HCT116 (cell line): ENCODE measurements at regions not wholly inside any gene's neighbourhood (a gene's known extent, or its start where the extent isn't known, plus 50 kb on each side); places are given as distances from the start of the nearest gene placed in this dataset.

Source experiments
- ATAC-seq: fragments of 200-7000 bp; cut with Tn5 transposase; 2 replicates; pipeline ENCODE4 v1.9.1; 2020; ENCODE audit warnings: mild to moderate bottlenecking, moderate library complexity
- BruUV-seq: library from RNA; stranded (reverse); fragments of 400-500 nt; replicated peaks from 2 replicates; lab custom pipeline; 2021; lab: Mats Ljungman, UMichigan
- CTCF ChIA-PET: fragments of 300-600 bp; sonication (Branson Sonifier 250); formaldehyde crosslinking; loops from one replicate; lab custom pipeline; 2021; ENCODE audit warnings: antibody characterized with exemption; lab: Charles Lee
- POLR2A ChIA-PET: fragments of 300-600, 350-600 bp; sonication (Branson Sonifier 250); formaldehyde crosslinking; loops from one replicate; lab custom pipeline; 2021; ENCODE audit warnings: antibody characterized with exemption; lab: Charles Lee
- RAD21 ChIA-PET, 2 experiments: fragments of 300-600 bp; sonication (Branson Sonifier 250); formaldehyde crosslinking; loops; one replicate each; lab custom pipeline; 2023; ENCODE audit warnings: low total read pairs in 2 of 2; ENCODE audit not compliant: uncharacterized antibody in 2 of 2, unreplicated experiment in 2 of 2, low non-redundant PET in 1 of 2; lab: Charles Lee
- DNase-seq: peaks from one replicate; pipeline ENCODE4 v3.0.0-alpha.2; 2010; ENCODE audit warnings: low read depth, low spot score
- H2AFZ ChIP-seq: fragments of 200-600 bp; shearing (Covaris generic), sonication (generic); 2 replicates; pipeline ENCODE4 v1.6.1; 2017; ENCODE audit warnings: low read depth, mixed run types, mixed read lengths, antibody characterized with exemption, low read length; ENCODE audit not compliant: poor library complexity, severe bottlenecking
- H3K27ac ChIP-seq: 2 replicates; pipeline ENCODE4 v1.5.1; 2012; ENCODE audit warnings: low read depth, low read length
- H3K27me3 ChIP-seq: fragments of 200-600 bp; sonication (generic); 2 replicates; pipeline ENCODE4 v1.6.1; 2016; ENCODE audit warnings: mixed run types, low read length, mixed read lengths; ENCODE audit not compliant: insufficient read depth
- H3K36me3 ChIP-seq, 2 experiments: fragments of 200-500 bp in 1 of 2; fragments of 200-600 bp in 1 of 2; sonication (Bioruptor generic) in 1 of 2; sonication (generic) in 1 of 2; 2 replicates each; pipeline versions ENCODE4 v1.5.1 to v1.6.1; 2014 to 2016; ENCODE audit warnings: low read length in 2 of 2, inconsistent platforms in 1 of 2, mixed read lengths in 1 of 2, mixed run types in 1 of 2; ENCODE audit not compliant: insufficient read depth in 2 of 2, control insufficient read depth in 1 of 2
- H3K4me1 ChIP-seq, 2 experiments: fragments of 200-600 bp in 1 of 2; sonication (generic) in 1 of 2; 2 replicates each; pipeline versions ENCODE4 v1.5.1 to v1.6.1; 2012 to 2017; ENCODE audit warnings: low read length in 2 of 2, inconsistent platforms in 1 of 2, mild to moderate bottlenecking in 1 of 2, mixed read lengths in 1 of 2, mixed run types in 1 of 2, moderate library complexity in 1 of 2; ENCODE audit not compliant: insufficient read depth in 2 of 2, control insufficient read depth in 1 of 2
- H3K4me2 ChIP-seq: fragments of 200-600 bp; sonication (generic); 2 replicates; pipeline ENCODE4 v1.6.1; 2017; ENCODE audit warnings: mixed run types, low read length, mixed read lengths
- H3K4me3 ChIP-seq, 2 experiments: fragments of 200-600 bp in 1 of 2; sonication (generic) in 1 of 2; replicated peaks in 1 of 2; 2 replicates each; pipeline ENCODE4 v1.5.1; 2011 to 2016; ENCODE audit warnings: low read length in 2 of 2, control low read depth in 1 of 2, low read depth in 1 of 2, mild to moderate bottlenecking in 1 of 2, mixed read lengths in 1 of 2, mixed run types in 1 of 2
- H3K79me2 ChIP-seq: fragments of 200-600 bp; sonication (generic); 2 replicates; pipeline ENCODE4 v1.6.1; 2017; ENCODE audit warnings: mild to moderate bottlenecking, mixed run types, low read length, moderate library complexity, mixed read lengths; ENCODE audit not compliant: insufficient read depth
- H3K9ac ChIP-seq: fragments of 200-600 bp; sonication (generic); 2 replicates; pipeline ENCODE4 v1.6.1; 2016; ENCODE audit warnings: low read length, mixed read lengths
- H3K9me2 ChIP-seq: fragments of 200-600 bp; sonication (generic), shearing (Covaris generic); 2 replicates; pipeline ENCODE4 v1.6.1; 2017; ENCODE audit warnings: mixed run types, mild to moderate bottlenecking, moderate library complexity; ENCODE audit not compliant: insufficient read depth
- H3K9me3 ChIP-seq, 2 experiments: fragments of 200-500 bp in 1 of 2; fragments of 200-600 bp in 1 of 2; sonication (Bioruptor generic) in 1 of 2; sonication (generic) in 1 of 2; 2 replicates each; pipeline ENCODE4 v1.6.1; 2014 to 2017; ENCODE audit warnings: low read length in 2 of 2, mixed read lengths in 2 of 2, inconsistent platforms in 1 of 2, low read depth in 1 of 2, mild to moderate bottlenecking in 1 of 2, mixed run types in 1 of 2, moderate library complexity in 1 of 2; ENCODE audit not compliant: control insufficient read depth in 1 of 2, insufficient read depth in 1 of 2
- H4K20me1 ChIP-seq: fragments of 200-600 bp; sonication (generic), shearing (Covaris generic); 2 replicates; pipeline ENCODE4 v1.6.1; 2017; ENCODE audit warnings: mixed run types, mild to moderate bottlenecking, moderate library complexity; ENCODE audit not compliant: insufficient read depth
- CBX3 ChIP-seq: IDR thresholded peaks from 2 replicates; pipeline ENCODE4 v1.6.1; 2012; ENCODE audit warnings: low read depth
- CEBPB ChIP-seq: IDR thresholded peaks from 2 replicates; pipeline ENCODE4 v1.6.1; 2012; ENCODE audit warnings: low read depth
- ELF1 ChIP-seq: IDR thresholded peaks from 2 replicates; pipeline ENCODE4 v1.6.1; 2012; ENCODE audit warnings: low read depth, borderline replicate concordance
- FOSL1 ChIP-seq: IDR thresholded peaks from 2 replicates; pipeline ENCODE4 v1.6.1; 2012; ENCODE audit warnings: low read depth
- JUND ChIP-seq: IDR thresholded peaks from 2 replicates; pipeline ENCODE4 v1.6.1; 2012
- MAX ChIP-seq: IDR thresholded peaks from 2 replicates; pipeline ENCODE4 v1.6.1; 2012
- POLR2A ChIP-seq: IDR thresholded peaks from 2 replicates; pipeline ENCODE4 v1.7.0; 2011; ENCODE audit warnings: borderline replicate concordance; ENCODE audit not compliant: insufficient read depth, insufficient read length; ENCODE audit errors: extremely low read depth
- POLR2AphosphoS5 ChIP-seq: IDR thresholded peaks from 2 replicates; pipeline ENCODE4 v1.6.1; 2011; ENCODE audit warnings: mild to moderate bottlenecking, low read depth, low read length, moderate library complexity
- RAD21 ChIP-seq: IDR thresholded peaks from 2 replicates; pipeline ENCODE4 v1.6.1; 2012; ENCODE audit warnings: low read depth, mild to moderate bottlenecking
- SIN3A ChIP-seq: IDR thresholded peaks from 2 replicates; pipeline ENCODE4 v1.6.1; 2012; ENCODE audit warnings: low read depth
- SP1 ChIP-seq: IDR thresholded peaks from 2 replicates; pipeline ENCODE4 v1.6.1; 2012; ENCODE audit warnings: low read depth
- TCF7L2 ChIP-seq: IDR thresholded peaks from 2 replicates; pipeline ENCODE4 v1.7.0; 2011; ENCODE audit warnings: borderline replicate concordance, inconsistent platforms; ENCODE audit not compliant: insufficient read depth, insufficient read length; ENCODE audit errors: extremely low read depth
- YY1 ChIP-seq: IDR thresholded peaks from 2 replicates; pipeline ENCODE4 v1.6.1; 2011; ENCODE audit warnings: low read length, low read depth, moderate library complexity, mild to moderate bottlenecking; ENCODE audit not compliant: insufficient replicate concordance; ENCODE audit errors: extremely low read depth
- ZBTB33 ChIP-seq: IDR thresholded peaks from 2 replicates; pipeline ENCODE4 v1.6.1; 2011; ENCODE audit warnings: mild to moderate bottlenecking, low read length, moderate library complexity; ENCODE audit not compliant: insufficient replicate concordance; ENCODE audit errors: extremely low read depth
- ZFX ChIP-seq: fragments of 450-650 bp; IDR thresholded peaks from 2 replicates; pipeline ENCODE4 v1.6.1; 2017
- ZNF274 ChIP-seq: fragments of 200-500 bp; sonication (Bioruptor generic); IDR thresholded peaks from 2 replicates; pipeline ENCODE4 v1.6.1; 2014; ENCODE audit warnings: mild to moderate bottlenecking, low read depth, low read length, inconsistent platforms
- intact Hi-C: fragments of 100-400 bp; cut with micrococcal nuclease; formaldehyde crosslinking; loops from 2 replicates; pipeline ENCODE4 v1.10.0; 2022
- TF ChIP-seq, protein P1 (sequence below): IDR thresholded peaks from 2 replicates; pipeline ENCODE4 v1.6.1; 2012; ENCODE audit warnings: low read depth

- intact Hi-C loops: no loop called here
- Histone ChIP-seq H3K4me2 (no peak overlapping the region), H3K36me3 (no peaks in the 10 kb centered on the region), H3K9me2 (no peaks in the 10 kb centered on the region), H3K79me2 (no peaks in the 10 kb centered on the region), H3K9ac (no peak overlapping the region), H3K27me3 (no peaks in the 10 kb centered on the region), H2AFZ (no peak overlapping the region), H3K9me3 (peaks cover 4 to 16% of the 10 kb centered on the region in 2 experiments), H3K4me1 (no peaks in the 10 kb centered on the region), H3K4me3 (no peak overlapping the region), H3K27ac (no peak overlapping the region), H4K20me1 (no peaks in the 10 kb centered on the region)
- no TSS peak for BruUV-seq
- ChIA-PET POLR2A (no interaction called here), CTCF (no interaction called here), RAD21 (no interaction called here)
- no peak for DNase-seq
- TF ChIP-seq CEBPB (no peak), POLR2A (no peak), ZFX (no peak), JUND (no peak)
- no peak for ATAC-seq
Measured at GRCh38 chr4:43586813-43587212, 694.3 kb downstream of the GRXCR1 start.

DNA sequence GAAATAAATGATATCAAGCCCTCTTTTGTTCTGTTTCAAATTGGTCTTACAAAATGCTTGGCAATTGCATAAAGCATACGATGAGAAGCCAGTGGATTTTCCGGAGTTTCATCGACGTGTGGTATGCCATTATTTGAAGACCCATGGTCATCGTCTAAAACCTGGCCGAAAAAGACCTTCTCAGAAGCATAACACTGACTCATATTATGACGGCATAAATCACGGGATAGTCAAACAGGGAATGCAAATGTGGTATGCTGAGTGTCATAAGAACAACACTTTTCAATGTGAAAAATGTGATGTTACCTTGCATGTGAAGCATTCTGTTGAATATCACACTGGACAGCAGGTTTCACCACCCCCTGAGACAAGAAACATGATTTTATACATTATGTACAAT, 695.2 kb downstream of the GRXCR1 start:
- RAD21 ChIA-PET: no interaction called here
- H4K20me1 ChIP-seq: no peaks in the 10 kb centered on the region
- intact Hi-C loops: no loop called here
- CTCF ChIA-PET: no interaction called here
- H3K4me1 ChIP-seq: no peaks in the 10 kb centered on the region
- TF ChIP-seq FOSL1 (no peak), TCF7L2 (no peak), ZBTB33 (no peak), SP1 (no peak), YY1 (no peak), POLR2AphosphoS5 (no peak), CBX3 (no peak), ZFX (no peak), ELF1 (no peak), MAX (no peak), ZNF274 (no peak), SIN3A (no peak), POLR2A (no peak), RAD21 (no peak)
- TF ChIP-seq, protein P1, sequence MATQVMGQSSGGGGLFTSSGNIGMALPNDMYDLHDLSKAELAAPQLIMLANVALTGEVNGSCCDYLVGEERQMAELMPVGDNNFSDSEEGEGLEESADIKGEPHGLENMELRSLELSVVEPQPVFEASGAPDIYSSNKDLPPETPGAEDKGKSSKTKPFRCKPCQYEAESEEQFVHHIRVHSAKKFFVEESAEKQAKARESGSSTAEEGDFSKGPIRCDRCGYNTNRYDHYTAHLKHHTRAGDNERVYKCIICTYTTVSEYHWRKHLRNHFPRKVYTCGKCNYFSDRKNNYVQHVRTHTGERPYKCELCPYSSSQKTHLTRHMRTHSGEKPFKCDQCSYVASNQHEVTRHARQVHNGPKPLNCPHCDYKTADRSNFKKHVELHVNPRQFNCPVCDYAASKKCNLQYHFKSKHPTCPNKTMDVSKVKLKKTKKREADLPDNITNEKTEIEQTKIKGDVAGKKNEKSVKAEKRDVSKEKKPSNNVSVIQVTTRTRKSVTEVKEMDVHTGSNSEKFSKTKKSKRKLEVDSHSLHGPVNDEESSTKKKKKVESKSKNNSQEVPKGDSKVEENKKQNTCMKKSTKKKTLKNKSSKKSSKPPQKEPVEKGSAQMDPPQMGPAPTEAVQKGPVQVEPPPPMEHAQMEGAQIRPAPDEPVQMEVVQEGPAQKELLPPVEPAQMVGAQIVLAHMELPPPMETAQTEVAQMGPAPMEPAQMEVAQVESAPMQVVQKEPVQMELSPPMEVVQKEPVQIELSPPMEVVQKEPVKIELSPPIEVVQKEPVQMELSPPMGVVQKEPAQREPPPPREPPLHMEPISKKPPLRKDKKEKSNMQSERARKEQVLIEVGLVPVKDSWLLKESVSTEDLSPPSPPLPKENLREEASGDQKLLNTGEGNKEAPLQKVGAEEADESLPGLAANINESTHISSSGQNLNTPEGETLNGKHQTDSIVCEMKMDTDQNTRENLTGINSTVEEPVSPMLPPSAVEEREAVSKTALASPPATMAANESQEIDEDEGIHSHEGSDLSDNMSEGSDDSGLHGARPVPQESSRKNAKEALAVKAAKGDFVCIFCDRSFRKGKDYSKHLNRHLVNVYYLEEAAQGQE: no peak
- TF ChIP-seq, all 23 proteins: peak for 0
- Histone ChIP-seq H3K4me3 (no peak overlapping the region), H3K9me3 (peaks cover 8 to 16% of the 10 kb centered on the region in 2 experiments), H3K27ac (no peak overlapping the region), H2AFZ (no peak overlapping the region), H3K27me3 (no peaks in the 10 kb centered on the region), H3K36me3 (no peaks in the 10 kb centered on the region), H3K9me2 (no peaks in the 10 kb centered on the region), H3K4me2 (no peak overlapping the region), H3K79me2 (no peaks in the 10 kb centered on the region), H3K9ac (no peak overlapping the region)
- POLR2A ChIA-PET: no interaction called here
- BruUV-seq: no TSS peak
- ATAC-seq: no peak
- DNase-seq: no peak
